ENCODE measurements at regions not wholly inside any gene's neighbourhood (a gene's known extent, or its start where the extent isn't known, plus 50 kb on each side); places are given as distances from the start of the nearest gene placed in this dataset.

DNA sequence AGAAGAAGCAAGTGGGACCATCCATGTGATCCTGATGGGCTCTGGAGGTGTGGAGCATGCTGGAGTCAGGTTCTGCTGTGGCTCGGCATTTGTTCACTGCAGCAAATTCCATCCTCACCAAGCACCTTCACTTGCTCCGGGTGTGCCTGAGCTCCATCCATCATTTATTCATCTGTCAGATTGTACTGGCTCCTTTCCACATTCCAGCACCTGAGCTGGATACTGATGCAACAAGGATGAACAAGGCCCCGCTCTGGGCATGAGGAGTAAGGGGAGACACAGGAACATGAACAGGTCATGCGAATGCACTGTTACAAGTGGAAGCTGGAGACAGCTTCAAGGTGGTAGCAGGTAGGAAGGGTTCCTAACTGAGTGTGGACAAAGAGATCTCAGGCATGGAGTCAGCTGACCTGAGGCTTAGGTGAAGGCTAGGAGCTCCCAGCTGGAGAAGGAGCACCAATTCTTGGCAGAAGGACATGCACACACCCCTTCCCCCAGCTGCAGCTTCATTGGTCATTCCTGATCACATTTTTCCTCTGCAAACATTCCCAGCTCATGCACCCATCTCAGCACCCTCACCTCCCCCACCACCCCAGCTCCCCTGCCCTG is 133.7 kb upstream of the ZMIZ1 start:
- TF ChIP-seq, protein P1, sequence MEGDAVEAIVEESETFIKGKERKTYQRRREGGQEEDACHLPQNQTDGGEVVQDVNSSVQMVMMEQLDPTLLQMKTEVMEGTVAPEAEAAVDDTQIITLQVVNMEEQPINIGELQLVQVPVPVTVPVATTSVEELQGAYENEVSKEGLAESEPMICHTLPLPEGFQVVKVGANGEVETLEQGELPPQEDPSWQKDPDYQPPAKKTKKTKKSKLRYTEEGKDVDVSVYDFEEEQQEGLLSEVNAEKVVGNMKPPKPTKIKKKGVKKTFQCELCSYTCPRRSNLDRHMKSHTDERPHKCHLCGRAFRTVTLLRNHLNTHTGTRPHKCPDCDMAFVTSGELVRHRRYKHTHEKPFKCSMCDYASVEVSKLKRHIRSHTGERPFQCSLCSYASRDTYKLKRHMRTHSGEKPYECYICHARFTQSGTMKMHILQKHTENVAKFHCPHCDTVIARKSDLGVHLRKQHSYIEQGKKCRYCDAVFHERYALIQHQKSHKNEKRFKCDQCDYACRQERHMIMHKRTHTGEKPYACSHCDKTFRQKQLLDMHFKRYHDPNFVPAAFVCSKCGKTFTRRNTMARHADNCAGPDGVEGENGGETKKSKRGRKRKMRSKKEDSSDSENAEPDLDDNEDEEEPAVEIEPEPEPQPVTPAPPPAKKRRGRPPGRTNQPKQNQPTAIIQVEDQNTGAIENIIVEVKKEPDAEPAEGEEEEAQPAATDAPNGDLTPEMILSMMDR (IDR thresholded peaks at IDR 0.05), result no peak
- no peak for TF ChIP-seq POLR2A (IDR thresholded peaks at IDR 0.05)

Measured in right lobe of liver (tissue), 4 donors.